Kidney tubule cell (primary cell): ENCODE measurements at regions not wholly inside any gene's neighbourhood (a gene's known extent, or its start where the extent isn't known, plus 50 kb on each side); places are given as distances from the start of the nearest gene placed in this dataset.

Source experiments
- DNase-seq: peaks from one replicate; pipeline ENCODE4 v3.0.0-alpha.2; 2018; ENCODE audit warnings: low spot score

GRCh38 chr1:240672132-240672811 lies 60.3 kb upstream of the GREM2 start:
- DNase-seq = no peak

DNA sequence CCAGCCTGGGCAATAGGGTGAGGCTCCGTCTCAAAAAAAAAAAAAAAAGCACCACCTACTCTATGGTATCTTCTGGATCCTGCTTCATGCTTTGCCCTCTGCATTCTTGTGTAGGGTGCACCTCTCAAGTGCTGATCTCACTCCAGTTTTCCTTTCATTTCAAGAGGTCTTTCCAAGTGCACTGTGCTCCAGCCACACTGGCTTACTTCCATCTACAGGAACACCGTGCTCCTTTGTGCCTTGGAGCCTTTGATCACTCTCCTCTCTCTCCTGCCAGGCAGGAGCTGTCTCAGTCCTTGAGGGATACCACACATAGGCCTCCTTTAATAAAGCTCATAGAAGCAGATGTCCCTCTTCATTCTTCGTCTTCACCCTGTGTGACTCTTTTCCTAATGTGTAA lies 55.4 kb upstream of the GREM2 start:
- no peak for DNase-seq

DNA sequence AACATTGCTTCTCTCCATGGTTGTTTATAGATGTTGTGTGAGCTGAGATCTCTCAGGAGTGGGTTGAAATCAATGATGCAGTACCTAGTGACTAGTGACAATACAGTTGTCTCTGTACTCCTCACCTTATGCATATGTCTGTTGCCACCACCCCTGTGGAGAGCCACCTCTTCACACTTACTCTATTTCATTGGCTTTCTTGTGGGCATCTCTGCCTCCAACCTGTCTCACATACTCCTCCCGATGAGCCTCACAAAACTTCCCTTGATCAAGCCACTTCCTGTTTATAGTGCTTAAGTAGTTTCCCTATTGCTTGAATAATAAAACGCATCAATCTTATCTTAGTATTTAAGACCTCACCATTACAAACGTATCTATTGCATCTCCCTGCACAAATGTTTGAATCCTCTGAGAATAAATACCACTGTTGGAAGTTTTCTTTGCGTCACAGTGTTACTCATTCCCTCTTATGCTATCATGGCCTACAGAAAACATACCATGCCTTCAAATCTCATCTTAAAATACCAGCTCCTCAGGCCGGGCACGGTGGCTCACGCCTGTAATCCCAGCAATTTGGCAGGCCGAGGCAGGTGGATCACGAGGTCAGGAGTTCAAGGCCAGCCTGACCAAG lies 54.7 kb upstream of the GREM2 start:
- no peak for DNase-seq

GRCh38 chr1:240663169-240663879 lies 51.4 kb upstream of the GREM2 start:
- no peak for DNase-seq
